ENCODE measurements at regions not wholly inside any gene's neighbourhood (a gene's known extent, or its start where the extent isn't known, plus 50 kb on each side); places are given as distances from the start of the nearest gene placed in this dataset.

DNA sequence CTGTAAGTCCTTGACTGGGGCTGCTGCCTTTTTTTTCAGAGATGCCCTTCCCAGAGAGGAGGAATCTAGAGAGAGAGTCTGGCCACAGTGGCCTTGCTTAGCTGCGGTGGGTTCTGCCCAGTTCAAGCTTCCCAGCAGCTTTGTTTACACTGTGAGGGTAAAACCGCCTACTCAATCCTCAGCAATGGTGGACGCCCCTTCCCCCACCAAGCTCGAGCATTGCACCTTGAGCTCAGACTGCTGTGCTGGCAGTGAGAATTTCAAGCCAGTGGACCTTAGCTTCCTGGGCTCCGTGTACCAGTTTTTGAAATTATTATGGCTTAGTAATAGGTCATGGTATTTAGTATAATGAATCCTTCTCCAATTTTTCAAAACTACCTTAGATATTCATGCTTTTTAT, 395.4 kb downstream of the NPIPA7 start:
- DNase-seq (ENCODE audit: low read depth in 4 of 4, low spot score in 3 of 4) = no peak

DNA sequence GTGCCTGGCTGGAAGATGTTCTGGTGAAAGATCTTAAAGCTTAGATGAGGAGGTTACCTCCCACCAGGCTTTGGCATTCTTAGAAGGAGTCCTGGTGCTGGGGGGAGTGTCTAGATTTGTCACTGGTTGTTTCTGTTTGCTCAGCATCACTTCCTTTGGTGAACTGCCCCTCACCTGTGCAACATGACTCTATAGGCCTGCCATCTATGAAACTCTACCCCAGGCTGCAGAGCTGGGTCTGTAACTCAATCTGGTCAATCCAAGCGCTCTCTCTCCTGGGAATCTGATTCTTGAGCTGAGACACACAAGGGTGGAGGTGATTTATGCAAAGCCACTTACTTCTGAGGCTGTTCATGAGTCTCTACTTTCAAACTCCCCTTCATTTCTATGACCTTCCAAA, 399.4 kb downstream of the NPIPA7 start:
- no peak for DNase-seq (ENCODE audit: low read depth in 4 of 4, low spot score in 3 of 4)

DNA sequence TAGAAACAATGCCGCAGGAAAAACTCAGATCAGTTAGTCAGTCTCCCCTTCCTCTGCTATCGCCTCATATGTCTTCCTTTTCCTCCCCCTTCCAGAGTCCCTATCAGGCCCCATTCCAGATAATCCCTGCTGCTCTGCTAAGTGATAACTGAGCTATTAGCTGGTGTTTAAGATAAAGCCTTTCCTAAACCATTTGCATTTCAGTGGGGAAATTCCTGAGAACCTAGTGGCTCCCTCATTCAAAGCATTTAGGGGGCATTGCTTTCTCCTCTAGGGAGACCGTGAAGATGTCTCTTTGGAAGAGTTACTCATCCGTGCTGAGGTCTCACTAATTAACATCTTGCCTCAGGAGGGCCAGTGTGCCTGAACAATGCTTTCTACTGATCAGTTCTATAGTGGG, 401.6 kb downstream of the NPIPA7 start:
- DNase-seq (ENCODE audit: low read depth in 4 of 4, low spot score in 3 of 4) = no peak

DNA sequence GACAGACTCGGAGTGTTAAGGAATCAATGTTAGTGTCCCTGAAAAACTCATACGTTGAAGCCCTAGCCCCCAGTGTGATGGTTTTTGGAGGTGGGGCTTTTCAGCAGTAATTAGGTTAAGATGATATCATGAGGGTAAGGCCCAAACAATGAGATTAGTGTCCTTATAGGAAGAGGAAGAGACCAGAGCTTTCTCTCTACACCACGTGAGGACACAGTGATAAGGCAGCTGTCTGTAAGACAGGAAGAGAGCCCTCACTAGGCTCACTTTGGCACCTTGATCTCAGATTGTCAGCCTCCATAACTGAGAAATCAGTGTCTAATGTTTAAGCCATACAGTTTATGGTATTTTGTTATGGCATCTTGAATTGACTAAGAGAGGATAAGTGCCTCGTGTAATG, 403.2 kb downstream of the NPIPA7 start:
- DNase-seq (ENCODE audit: low read depth in 4 of 4, low spot score in 3 of 4) = no peak

DNA sequence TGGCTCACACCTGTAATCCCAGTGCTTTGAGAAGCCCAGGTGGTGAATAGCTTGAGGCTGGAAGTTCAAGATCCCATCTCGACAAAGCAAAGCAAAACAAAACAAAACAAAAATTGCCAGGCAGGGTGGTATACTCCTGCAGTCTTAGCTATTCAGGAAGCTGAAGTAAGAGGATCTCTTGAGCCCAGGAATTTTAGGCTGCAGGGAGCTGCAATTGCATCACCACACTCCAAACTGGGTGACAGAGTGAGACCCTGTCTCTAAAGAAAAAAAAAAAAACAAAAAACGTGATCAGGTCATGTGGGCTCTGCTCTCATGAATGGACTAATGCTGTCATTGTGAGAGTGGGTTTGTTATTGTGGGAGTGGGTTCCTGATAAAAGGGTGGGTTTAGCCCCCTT, 409.1 kb downstream of the NPIPA7 start:
- DNase-seq (ENCODE audit: low read depth in 4 of 4, low spot score in 3 of 4) = no peak

DNA sequence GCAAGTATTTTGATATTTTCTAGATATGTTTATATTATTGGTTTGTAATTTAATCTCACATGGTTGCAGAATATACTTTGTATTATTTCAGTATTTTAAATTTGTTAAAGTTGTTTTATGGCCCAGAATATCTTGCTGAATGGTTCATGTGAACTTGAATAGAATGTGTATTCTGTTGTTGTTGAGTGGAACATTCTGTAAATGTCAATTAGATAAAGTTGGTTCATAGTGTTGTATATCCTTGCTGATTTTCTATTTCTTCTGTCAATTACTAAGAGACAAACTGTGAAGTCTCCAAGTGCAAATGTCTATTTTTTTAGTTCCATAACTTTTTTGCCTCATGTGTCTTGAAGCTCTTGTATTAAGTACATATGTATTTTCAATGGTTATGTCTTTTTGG, 411.7 kb downstream of the NPIPA7 start:
- no peak for DNase-seq (ENCODE audit: low read depth in 4 of 4, low spot score in 3 of 4)

DNA sequence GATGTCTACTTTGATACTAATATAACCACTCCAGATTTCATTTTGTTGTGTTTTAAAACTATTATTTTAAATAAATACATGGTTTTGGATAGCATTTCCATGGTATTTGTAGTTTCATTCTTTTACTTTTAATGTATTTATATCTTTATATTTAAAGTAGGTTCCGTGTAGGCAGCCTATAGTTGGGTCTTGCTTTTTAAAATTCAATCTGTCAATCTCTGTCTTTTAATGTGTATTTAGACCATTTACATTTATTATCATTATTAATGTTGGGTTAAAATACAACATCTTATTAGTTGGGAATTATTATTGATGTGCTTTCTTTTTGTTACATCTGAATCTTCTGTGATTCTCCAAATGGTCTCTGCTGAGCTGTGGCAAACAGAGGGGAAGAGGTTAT, 412.1 kb downstream of the NPIPA7 start:
- no peak for DNase-seq (ENCODE audit: low read depth in 4 of 4, low spot score in 3 of 4)

- DNase-seq (ENCODE audit: low read depth in 4 of 4, low spot score in 3 of 4) = peak in 1 of 4 donors; percentile 4
These were observed 418.3 kb downstream of the NPIPA7 start for GRCh38 chr16:16797239-16797638.

DNA sequence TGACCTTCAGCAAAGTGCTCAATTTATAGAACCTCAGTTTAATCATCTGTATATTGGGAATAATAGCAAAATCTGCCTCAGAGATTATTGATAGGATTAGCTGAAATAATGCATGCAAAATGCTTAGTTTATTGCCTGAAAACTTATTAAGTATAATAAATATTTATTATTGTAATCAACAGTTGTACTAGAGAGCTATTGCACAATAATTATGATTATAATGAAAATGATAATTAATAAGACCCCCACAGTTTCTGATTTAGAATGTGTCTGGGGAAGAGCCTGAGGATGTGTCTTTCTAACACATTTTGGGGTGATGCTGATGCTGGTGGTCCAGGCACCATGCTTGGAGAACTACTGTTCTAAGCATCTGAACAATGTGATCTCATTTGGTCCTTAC, 419.6 kb downstream of the NPIPA7 start:
- no peak for DNase-seq (ENCODE audit: low read depth in 4 of 4, low spot score in 3 of 4)

GRCh38 chr16:16805809-16806208, 426.9 kb downstream of the NPIPA7 start:
- DNase-seq (ENCODE audit: low read depth in 4 of 4, low spot score in 3 of 4) = no peak

DNA sequence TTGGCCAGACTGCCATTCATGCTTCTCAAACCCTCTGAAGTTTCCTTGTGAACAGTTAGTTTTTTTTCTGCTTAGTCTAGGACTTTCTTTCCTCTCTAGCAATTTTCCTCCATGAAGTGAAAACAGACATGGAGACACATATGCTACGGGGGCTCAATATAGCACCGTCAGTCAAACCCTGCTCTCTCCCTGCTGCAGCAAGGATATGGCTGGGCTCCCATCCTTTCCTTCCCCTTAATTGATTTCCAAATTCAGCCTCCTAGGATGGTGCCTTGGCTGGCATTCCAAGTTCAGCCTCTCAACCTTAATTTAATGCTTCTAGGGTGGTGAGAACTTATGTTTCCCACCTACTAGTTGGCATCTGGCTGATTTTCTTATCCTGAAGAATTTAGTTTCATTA, 436.7 kb downstream of the NPIPA7 start:
- no peak for DNase-seq (ENCODE audit: low read depth in 4 of 4, low spot score in 3 of 4)

DNA sequence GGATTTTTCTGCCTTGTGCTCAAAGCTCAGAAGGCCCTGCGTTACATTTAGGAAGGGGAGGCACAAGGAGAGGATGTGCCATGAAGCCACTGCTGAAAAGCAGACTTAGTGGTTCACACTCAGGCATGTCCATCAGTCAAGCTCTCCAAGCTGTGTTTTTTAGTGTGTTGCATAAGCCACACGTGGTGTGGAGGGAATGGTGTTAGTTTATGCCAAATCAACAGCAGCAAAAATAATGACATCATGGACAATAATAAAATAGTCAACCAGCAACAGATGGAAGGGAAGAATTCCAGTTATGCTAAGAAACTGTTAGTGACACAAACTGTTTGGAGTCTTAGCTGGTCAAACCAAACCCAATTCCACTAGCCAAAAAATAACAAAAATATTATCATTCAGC, 438.3 kb downstream of the NPIPA7 start:
- no peak for DNase-seq (ENCODE audit: low read depth in 4 of 4, low spot score in 3 of 4)

DNA sequence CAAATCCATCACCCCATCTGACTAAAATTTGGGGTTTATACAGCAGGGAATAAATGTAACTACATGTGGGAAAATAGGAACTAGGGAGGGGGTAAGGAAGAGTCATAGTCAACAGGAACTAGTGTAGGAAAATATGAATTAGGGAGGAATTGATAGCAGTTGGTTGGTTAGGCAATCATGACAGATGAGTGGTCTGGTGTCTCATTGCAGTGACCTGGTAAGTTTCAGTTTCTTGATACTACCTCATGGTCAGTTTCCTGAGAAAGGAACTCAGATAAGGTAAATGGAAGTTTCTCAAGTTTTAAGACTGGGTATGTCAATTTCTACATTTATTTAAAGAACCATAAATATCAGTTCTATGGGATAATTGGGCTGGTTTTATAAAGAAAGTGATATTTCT, 442.3 kb downstream of the NPIPA7 start:
- no peak for DNase-seq (ENCODE audit: low read depth in 4 of 4, low spot score in 3 of 4)

DNA sequence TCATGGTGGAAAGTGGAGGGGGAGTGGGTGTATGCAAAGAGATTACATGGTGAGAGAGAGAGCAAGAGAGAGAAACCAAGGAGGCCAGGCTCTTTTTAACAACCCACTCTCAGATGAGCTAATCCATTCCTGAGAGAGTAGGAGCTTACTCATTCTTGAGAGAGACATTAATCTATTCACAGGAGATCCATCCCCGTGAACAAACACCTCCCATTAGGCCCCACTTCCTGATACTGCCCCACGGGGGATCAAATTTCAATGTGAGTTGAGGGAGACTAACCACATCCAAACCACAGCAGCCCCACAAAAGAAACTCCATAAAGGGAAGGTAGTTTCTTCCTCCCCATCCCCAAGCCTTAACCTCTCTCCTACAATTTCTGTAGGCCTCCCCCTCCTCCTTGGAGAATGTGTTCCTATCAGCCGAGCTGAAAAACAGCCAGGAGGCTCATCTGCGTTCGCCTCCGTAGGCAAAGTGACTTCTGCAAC, 450.0 kb downstream of the NPIPA7 start:
- no peak for DNase-seq (ENCODE audit: low read depth in 4 of 4, low spot score in 3 of 4)

GRCh38 chr16:16830401-16830800, 451.5 kb downstream of the NPIPA7 start:
- DNase-seq (ENCODE audit: low read depth in 4 of 4, low spot score in 3 of 4) = no peak

DNA sequence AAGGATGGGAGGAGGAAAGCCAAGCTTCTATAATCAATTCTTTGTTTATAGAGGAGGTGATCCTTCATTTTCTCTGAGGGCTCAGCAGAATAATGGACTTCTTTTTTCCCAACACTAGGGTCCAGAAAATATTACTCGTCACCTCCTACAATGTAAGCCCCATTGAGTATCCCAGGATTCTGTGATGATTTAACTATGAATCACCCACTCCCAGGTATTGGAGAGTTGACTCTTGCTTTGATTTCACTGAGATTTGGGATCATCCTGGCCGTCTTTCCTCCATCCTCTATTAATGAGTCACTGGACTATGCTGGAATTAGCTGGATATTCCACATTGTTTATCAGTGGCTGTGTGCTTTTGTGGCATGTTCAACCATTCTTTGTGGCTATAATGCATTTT, 452.0 kb downstream of the NPIPA7 start:
- no peak for DNase-seq (ENCODE audit: low read depth in 4 of 4, low spot score in 3 of 4)

GRCh38 chr16:16833165-16833564, 454.2 kb downstream of the NPIPA7 start:
- DNase-seq (ENCODE audit: low read depth in 4 of 4, low spot score in 3 of 4) = no peak

- DNase-seq (ENCODE audit: low read depth in 4 of 4, low spot score in 3 of 4) = no peak
These were observed 471.3 kb downstream of the NPIPA7 start for GRCh38 chr16:16850274-16850673.

- no peak for DNase-seq (ENCODE audit: low read depth in 4 of 4, low spot score in 3 of 4)
These were observed 478.1 kb downstream of the NPIPA7 start for GRCh38 chr16:16857012-16857411.

GRCh38 chr16:16857603-16858283, 478.8 kb downstream of the NPIPA7 start:
- no peak for DNase-seq (ENCODE audit: low read depth in 4 of 4, low spot score in 3 of 4)

GRCh38 chr16:16861546-16861945, 482.6 kb downstream of the NPIPA7 start:
- peak; percentile 7 to 27 (median 15) for DNase-seq (ENCODE audit: low read depth in 4 of 4, low spot score in 3 of 4)

DNA sequence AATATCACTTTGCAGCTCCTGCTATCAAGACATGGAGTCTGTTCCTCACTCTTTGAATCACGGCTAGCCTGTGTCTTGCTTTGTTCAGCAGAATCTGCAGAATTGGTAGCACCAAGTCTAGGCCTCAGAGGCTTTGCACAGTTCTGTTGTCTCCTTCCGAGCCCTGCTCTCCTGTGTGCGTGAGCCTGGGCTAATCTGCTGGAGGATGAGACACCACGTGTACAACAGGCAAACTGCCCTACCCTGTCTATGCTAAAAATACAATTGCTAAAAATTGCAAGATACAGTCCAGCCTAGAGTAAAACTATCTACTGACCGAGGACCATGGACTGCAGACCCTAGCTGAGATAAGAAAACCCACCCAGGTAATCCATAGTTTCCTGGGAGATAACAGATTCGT, 484.7 kb downstream of the NPIPA7 start:
- no peak for DNase-seq (ENCODE audit: low read depth in 4 of 4, low spot score in 3 of 4)

DNA sequence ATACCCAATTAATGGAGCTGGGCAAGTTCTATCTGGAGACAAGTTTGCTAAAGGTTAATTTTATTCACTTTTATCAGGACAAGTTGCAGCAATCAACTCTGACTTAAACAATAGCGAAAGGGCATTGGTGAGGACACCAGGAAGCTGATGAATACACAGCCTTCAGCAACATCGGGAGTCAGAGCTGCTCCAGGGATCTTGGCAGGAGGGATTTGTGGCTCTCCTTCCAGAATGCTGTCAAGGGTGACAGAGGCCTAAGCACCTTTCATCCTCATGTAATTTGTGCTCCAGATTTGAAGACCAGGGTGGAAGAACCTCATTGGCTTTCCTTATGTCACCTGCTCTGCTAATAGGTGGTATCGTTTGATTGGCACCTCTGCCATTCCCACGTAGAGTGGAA, 485.6 kb downstream of the NPIPA7 start:
- no peak for DNase-seq (ENCODE audit: low read depth in 4 of 4, low spot score in 3 of 4)
